ENCODE measurements at regions not wholly inside any gene's neighbourhood (a gene's known extent, or its start where the extent isn't known, plus 50 kb on each side); places are given as distances from the start of the nearest gene placed in this dataset.

DNA sequence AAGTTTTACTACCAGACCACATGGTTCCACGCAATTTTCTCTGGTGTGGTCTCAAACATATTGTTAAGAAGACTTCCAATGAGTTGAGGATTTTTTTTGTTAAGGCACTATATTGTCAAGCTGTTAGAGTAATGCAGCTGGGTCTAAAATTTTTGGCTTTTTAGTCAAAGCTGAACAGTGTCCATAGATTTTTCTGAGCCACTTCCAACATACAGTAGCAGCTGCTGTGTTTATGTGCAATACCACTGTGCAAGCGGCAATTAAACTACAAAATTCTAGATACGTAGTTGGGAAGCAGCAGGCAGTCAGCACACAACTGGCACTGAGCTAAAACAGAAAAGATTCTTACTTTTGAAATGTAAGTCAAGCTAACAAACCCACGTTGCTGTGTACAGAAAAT is 1551.1 kb upstream of the AGA start:
- H3K18ac ChIP-seq (ENCODE audit: low read length): no peak overlapping the region
- H2AK5ac ChIP-seq (ENCODE audit: low read depth, low read length): no peak overlapping the region
- no CpG with 5 or more reads among the region's 4 CpGs for WGBS, 2 donors (ENCODE audit: extremely low coverage in 2 of 2, insufficient read length in 2 of 2, insufficient replicate concordance in 1 of 2)

DNA sequence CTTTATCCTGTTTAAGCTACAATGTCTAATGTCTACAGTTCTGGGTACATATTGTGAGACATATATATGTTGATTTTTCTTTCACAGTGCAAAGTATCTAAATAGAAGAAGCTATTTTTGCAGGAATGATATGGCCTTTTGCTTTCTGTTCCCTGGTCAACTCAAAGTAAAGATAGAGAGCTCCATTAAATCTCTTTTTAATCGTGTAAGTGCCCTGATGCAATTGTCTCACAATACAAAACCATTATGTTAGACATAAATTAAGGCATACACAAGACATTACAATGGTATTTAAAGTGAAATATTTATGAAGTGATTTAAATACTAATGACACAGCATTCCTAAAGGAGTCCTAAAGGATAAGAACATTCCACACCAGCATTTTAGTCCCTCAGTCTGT is 1559.7 kb upstream of the AGA start:
- Histone ChIP-seq H3K9me3 (replicated peaks in 1 of 2; ENCODE audit: control insufficient read depth in 2 of 2, insufficient read depth in 1 of 2, low read depth in 1 of 2, low read length in 2 of 2) (no peaks in the 10 kb centered on the region), H2BK12ac (ENCODE audit: low read length) (no peak overlapping the region), H3K23ac (ENCODE audit: low read depth, low read length, poor library complexity) (no peak overlapping the region), H4K91ac (ENCODE audit: low read depth, low read length, poor library complexity) (no peak overlapping the region), H3K4me3 (ENCODE audit: low read length in 2 of 2) (no peak overlapping the region), H3K4me2 (ENCODE audit: insufficient read depth, low read length, poor library complexity, severe bottlenecking) (no peak overlapping the region), H2AK5ac (ENCODE audit: low read depth, low read length) (no peak overlapping the region), H3K4ac (ENCODE audit: low read length) (no peak overlapping the region), H2BK15ac (ENCODE audit: low read length) (no peak overlapping the region), H3K4me1 (ENCODE audit: control insufficient read depth in 2 of 2, insufficient read depth in 1 of 2, low read depth in 1 of 2, low read length in 2 of 2) (no peaks in the 10 kb centered on the region), H3K14ac (ENCODE audit: low read length) (no peak overlapping the region), H2BK5ac (ENCODE audit: low read length) (no peak overlapping the region), H2BK120ac (ENCODE audit: low read depth, low read length) (no peak overlapping the region), H3K27me3 (ENCODE audit: control insufficient read depth in 3 of 3, insufficient read depth in 3 of 3, low read depth in 1 of 3, low read length in 3 of 3) (peaks cover 0 to 2% (median 0%) of the 10 kb centered on the region in 3 experiments), H3K18ac (ENCODE audit: low read length) (no peak overlapping the region), H3K36me3 (replicated peaks in 1 of 2; ENCODE audit: control insufficient read depth in 2 of 2, insufficient read depth in 2 of 2, low read length in 2 of 2) (no peaks in the 10 kb centered on the region), H3K9ac (ENCODE audit: low read depth, low read length, poor library complexity) (no peak overlapping the region), H2AFZ (ENCODE audit: low read length) (no peak overlapping the region), H3K27ac (replicated peaks; ENCODE audit: low read length) (no peak overlapping the region), H3K79me1 (ENCODE audit: low read depth, low read length) (no peaks in the 10 kb centered on the region), H4K8ac (ENCODE audit: low read depth, low read length) (no peak overlapping the region)
- no peak for DNase-seq (ENCODE audit: low spot score)
- WGBS, 2 donors (ENCODE audit: extremely low coverage in 2 of 2, insufficient read length in 2 of 2, insufficient replicate concordance in 1 of 2): no CpG with 5 or more reads among the region's 1 CpG

More for the DNA sequence above, 1551.1 kb upstream of the AGA start:
- H3K27me3 ChIP-seq (ENCODE audit: control insufficient read depth in 3 of 3, insufficient read depth in 3 of 3, low read depth in 1 of 3, low read length in 3 of 3): peaks cover 0 to 2% (median 0%) of the 10 kb centered on the region in 3 experiments
- H2BK120ac ChIP-seq (ENCODE audit: low read depth, low read length): no peak overlapping the region
- H3K79me1 ChIP-seq (ENCODE audit: low read depth, low read length): no peaks in the 10 kb centered on the region
- H3K9ac ChIP-seq (ENCODE audit: low read depth, low read length, poor library complexity): no peak overlapping the region
- no peak overlapping the region for H3K4me2 ChIP-seq (ENCODE audit: insufficient read depth, low read length, poor library complexity, severe bottlenecking)
- H2AFZ ChIP-seq (ENCODE audit: low read length): no peak overlapping the region
- no peak for DNase-seq (ENCODE audit: low spot score)
- H3K4ac ChIP-seq (ENCODE audit: low read length): no peak overlapping the region
- no peak overlapping the region for H2BK5ac ChIP-seq (ENCODE audit: low read length)
- H3K27ac ChIP-seq (replicated peaks; ENCODE audit: low read length): no peak overlapping the region
- H2BK15ac ChIP-seq (ENCODE audit: low read length): no peak overlapping the region
- H3K23ac ChIP-seq (ENCODE audit: low read depth, low read length, poor library complexity): no peak overlapping the region
- no peak overlapping the region for H3K4me3 ChIP-seq (ENCODE audit: low read length in 2 of 2)
- H3K9me3 ChIP-seq (replicated peaks in 1 of 2; ENCODE audit: control insufficient read depth in 2 of 2, insufficient read depth in 1 of 2, low read depth in 1 of 2, low read length in 2 of 2): no peaks in the 10 kb centered on the region
- H3K4me1 ChIP-seq (ENCODE audit: control insufficient read depth in 2 of 2, insufficient read depth in 1 of 2, low read depth in 1 of 2, low read length in 2 of 2): no peaks in the 10 kb centered on the region
- H4K8ac ChIP-seq (ENCODE audit: low read depth, low read length): no peak overlapping the region
- no peak overlapping the region for H3K14ac ChIP-seq (ENCODE audit: low read length)
- H2BK12ac ChIP-seq (ENCODE audit: low read length): no peak overlapping the region
- no peaks in the 10 kb centered on the region for H3K36me3 ChIP-seq (replicated peaks in 1 of 2; ENCODE audit: control insufficient read depth in 2 of 2, insufficient read depth in 2 of 2, low read length in 2 of 2)
- H4K91ac ChIP-seq (ENCODE audit: low read depth, low read length, poor library complexity): no peak overlapping the region

DNA sequence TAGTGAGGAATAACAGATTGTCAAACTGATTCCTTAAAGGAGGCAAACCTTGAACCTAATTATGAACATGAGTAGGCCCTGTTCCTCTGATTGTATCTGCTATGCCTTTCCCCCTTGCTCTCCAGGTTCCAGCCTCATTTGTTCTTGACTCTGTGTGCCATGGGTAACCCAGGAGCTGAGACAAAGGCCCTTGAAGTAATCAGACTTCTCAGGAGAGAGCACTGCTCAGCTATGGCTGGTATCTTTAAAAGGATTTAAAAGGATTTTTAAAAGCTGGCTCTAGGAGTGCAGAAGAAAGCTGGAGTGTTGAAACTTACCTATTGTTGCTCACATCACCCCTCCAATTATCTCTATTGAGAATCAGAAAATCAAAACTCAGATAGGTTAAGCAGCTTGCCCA is 1565.5 kb upstream of the AGA start:
- Histone ChIP-seq H2BK120ac (ENCODE audit: low read depth, low read length) (no peak overlapping the region), H3K27ac (replicated peaks; ENCODE audit: low read length) (no peak overlapping the region), H3K4me2 (ENCODE audit: insufficient read depth, low read length, poor library complexity, severe bottlenecking) (no peak overlapping the region), H3K9ac (ENCODE audit: low read depth, low read length, poor library complexity) (no peak overlapping the region), H2AK5ac (ENCODE audit: low read depth, low read length) (no peak overlapping the region), H3K4ac (ENCODE audit: low read length) (no peak overlapping the region), H2BK5ac (ENCODE audit: low read length) (no peak overlapping the region), H3K27me3 (ENCODE audit: control insufficient read depth in 3 of 3, insufficient read depth in 3 of 3, low read depth in 1 of 3, low read length in 3 of 3) (no peaks in the 10 kb centered on the region), H3K4me3 (ENCODE audit: low read length in 2 of 2) (no peak overlapping the region), H3K23ac (ENCODE audit: low read depth, low read length, poor library complexity) (no peak overlapping the region), H3K4me1 (ENCODE audit: control insufficient read depth in 2 of 2, insufficient read depth in 1 of 2, low read depth in 1 of 2, low read length in 2 of 2) (no peaks in the 10 kb centered on the region), H3K9me3 (replicated peaks in 1 of 2; ENCODE audit: control insufficient read depth in 2 of 2, insufficient read depth in 1 of 2, low read depth in 1 of 2, low read length in 2 of 2) (no peaks in the 10 kb centered on the region), H2AFZ (ENCODE audit: low read length) (no peak overlapping the region), H4K91ac (ENCODE audit: low read depth, low read length, poor library complexity) (no peak overlapping the region), H4K8ac (ENCODE audit: low read depth, low read length) (no peak overlapping the region), H3K18ac (ENCODE audit: low read length) (no peak overlapping the region), H3K36me3 (replicated peaks in 1 of 2; ENCODE audit: control insufficient read depth in 2 of 2, insufficient read depth in 2 of 2, low read length in 2 of 2) (no peaks in the 10 kb centered on the region), H2BK12ac (ENCODE audit: low read length) (no peak overlapping the region), H2BK15ac (ENCODE audit: low read length) (no peak overlapping the region), H3K14ac (ENCODE audit: low read length) (no peak overlapping the region), H3K79me1 (ENCODE audit: low read depth, low read length) (no peaks in the 10 kb centered on the region)
- DNase-seq (ENCODE audit: low spot score): peak; percentile 18

- Histone ChIP-seq H3K4me1 (ENCODE audit: control insufficient read depth in 2 of 2, insufficient read depth in 1 of 2, low read depth in 1 of 2, low read length in 2 of 2) (no peaks in the 10 kb centered on the region), H4K8ac (ENCODE audit: low read depth, low read length) (no peak overlapping the region), H2BK12ac (ENCODE audit: low read length) (no peak overlapping the region), H3K4me3 (ENCODE audit: low read length in 2 of 2) (no peak overlapping the region), H3K4me2 (ENCODE audit: insufficient read depth, low read length, poor library complexity, severe bottlenecking) (no peak overlapping the region), H3K9me3 (replicated peaks in 1 of 2; ENCODE audit: control insufficient read depth in 2 of 2, insufficient read depth in 1 of 2, low read depth in 1 of 2, low read length in 2 of 2) (no peaks in the 10 kb centered on the region), H3K14ac (ENCODE audit: low read length) (no peak overlapping the region), H3K79me1 (ENCODE audit: low read depth, low read length) (no peaks in the 10 kb centered on the region), H3K4ac (ENCODE audit: low read length) (no peak overlapping the region), H3K36me3 (replicated peaks in 1 of 2; ENCODE audit: control insufficient read depth in 2 of 2, insufficient read depth in 2 of 2, low read length in 2 of 2) (no peaks in the 10 kb centered on the region), H2AK5ac (ENCODE audit: low read depth, low read length) (no peak overlapping the region), H2AFZ (ENCODE audit: low read length) (no peak overlapping the region), H4K91ac (ENCODE audit: low read depth, low read length, poor library complexity) (no peak overlapping the region), H3K23ac (ENCODE audit: low read depth, low read length, poor library complexity) (no peak overlapping the region), H2BK15ac (ENCODE audit: low read length) (no peak overlapping the region), H3K27ac (replicated peaks; ENCODE audit: low read length) (no peak overlapping the region), H2BK5ac (ENCODE audit: low read length) (no peak overlapping the region), H3K27me3 (ENCODE audit: control insufficient read depth in 3 of 3, insufficient read depth in 3 of 3, low read depth in 1 of 3, low read length in 3 of 3) (no peaks in the 10 kb centered on the region), H2BK120ac (ENCODE audit: low read depth, low read length) (no peak overlapping the region), H3K18ac (ENCODE audit: low read length) (no peak overlapping the region), H3K9ac (ENCODE audit: low read depth, low read length, poor library complexity) (no peak overlapping the region)
- DNase-seq (ENCODE audit: low spot score): no peak
- WGBS, 2 donors (ENCODE audit: extremely low coverage in 2 of 2, insufficient read length in 2 of 2, insufficient replicate concordance in 1 of 2): no CpG with 5 or more reads among the region's 8 CpGs
These were observed 1575.3 kb upstream of the AGA start for GRCh38 chr4:179017581-179017980.

All from neuronal stem cell (in vitro differentiated cells).